C4-2B (cell line): ENCODE measurements at regions not wholly inside any gene's neighbourhood (a gene's known extent, or its start where the extent isn't known, plus 50 kb on each side); places are given as distances from the start of the nearest gene placed in this dataset.
"Not testable (repeated sequence)": the region's sequence is repeated elsewhere in the genome, so short reads cannot be mapped to it uniquely, and the experiment has no call there.

ENCODE experiments used
- H3K27ac ChIP-seq: fragments of 450-650 bp; 2 replicates; pipeline ENCODE4 v1.5.1; 2017
- ZFX ChIP-seq: fragments of 450-650 bp; IDR thresholded peaks from 2 replicates; pipeline ENCODE4 v1.6.1; 2017
- TF ChIP-seq, protein P1 (sequence below): fragments of 450-650 bp; conservative IDR thresholded peaks from 2 replicates; pipeline ENCODE4 v1.5.1; 2017; ENCODE audit warnings: mild to moderate bottlenecking

DNA sequence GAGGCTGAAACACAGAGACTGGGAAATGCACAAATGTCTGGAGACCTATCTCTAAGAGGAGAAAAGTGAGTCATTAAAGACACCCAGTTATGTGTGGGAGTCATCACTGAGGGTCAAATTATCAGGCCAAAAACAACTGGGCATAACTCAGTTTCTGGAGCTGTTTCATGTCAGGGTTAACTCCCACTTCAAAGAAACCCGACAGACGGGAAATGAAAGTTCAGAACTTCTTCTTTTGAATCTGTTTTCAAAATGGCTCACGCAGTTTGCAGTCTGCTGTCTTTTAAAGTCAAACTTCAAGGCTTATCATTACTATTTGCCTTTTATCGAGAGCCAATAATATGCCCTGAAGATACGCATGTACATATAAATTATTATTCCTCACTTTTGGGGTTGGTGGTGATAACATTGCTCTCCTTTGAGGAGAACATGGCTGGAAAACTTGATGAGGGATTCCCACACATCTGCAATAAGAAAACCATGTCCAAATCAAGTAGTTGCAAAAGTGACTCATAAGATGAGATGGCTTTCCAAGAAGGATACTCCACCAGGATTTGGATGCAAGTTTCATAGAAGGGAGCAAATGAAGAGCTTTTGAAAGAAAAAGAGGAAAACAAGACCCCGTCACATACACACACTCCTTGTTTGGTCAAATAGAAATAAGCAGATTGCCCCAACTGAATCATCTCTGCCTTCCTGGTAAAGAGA, 341.4 kb downstream of the ADAMTS20 start:
- H3K27ac ChIP-seq, result no peak overlapping the region
- TF ChIP-seq ZFX, result no peak
- TF ChIP-seq, protein P1, sequence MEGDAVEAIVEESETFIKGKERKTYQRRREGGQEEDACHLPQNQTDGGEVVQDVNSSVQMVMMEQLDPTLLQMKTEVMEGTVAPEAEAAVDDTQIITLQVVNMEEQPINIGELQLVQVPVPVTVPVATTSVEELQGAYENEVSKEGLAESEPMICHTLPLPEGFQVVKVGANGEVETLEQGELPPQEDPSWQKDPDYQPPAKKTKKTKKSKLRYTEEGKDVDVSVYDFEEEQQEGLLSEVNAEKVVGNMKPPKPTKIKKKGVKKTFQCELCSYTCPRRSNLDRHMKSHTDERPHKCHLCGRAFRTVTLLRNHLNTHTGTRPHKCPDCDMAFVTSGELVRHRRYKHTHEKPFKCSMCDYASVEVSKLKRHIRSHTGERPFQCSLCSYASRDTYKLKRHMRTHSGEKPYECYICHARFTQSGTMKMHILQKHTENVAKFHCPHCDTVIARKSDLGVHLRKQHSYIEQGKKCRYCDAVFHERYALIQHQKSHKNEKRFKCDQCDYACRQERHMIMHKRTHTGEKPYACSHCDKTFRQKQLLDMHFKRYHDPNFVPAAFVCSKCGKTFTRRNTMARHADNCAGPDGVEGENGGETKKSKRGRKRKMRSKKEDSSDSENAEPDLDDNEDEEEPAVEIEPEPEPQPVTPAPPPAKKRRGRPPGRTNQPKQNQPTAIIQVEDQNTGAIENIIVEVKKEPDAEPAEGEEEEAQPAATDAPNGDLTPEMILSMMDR, result no peak

DNA sequence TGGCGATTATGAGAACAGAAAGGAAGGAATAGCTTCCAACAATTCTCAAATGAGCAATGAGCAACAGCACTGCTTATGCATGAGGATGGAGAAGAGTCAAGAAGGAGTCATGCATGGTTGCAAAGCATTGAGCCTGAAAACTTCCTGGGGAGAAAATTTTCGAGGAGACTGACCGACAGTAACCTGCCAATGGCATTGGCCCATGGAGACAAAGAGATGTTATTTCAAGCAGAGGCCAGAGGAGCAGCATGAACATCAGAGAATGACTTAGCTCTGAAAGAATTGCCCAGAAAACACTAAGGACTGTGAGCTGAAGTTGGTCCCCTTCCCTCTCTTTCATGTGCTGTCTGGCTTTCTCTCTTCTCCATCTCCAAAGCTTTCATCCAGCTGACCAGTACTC, 343.4 kb downstream of the ADAMTS20 start:
- H3K27ac ChIP-seq, result no peak overlapping the region
- TF ChIP-seq ZFX, result no peak
- TF ChIP-seq, protein P1, result no peak

DNA sequence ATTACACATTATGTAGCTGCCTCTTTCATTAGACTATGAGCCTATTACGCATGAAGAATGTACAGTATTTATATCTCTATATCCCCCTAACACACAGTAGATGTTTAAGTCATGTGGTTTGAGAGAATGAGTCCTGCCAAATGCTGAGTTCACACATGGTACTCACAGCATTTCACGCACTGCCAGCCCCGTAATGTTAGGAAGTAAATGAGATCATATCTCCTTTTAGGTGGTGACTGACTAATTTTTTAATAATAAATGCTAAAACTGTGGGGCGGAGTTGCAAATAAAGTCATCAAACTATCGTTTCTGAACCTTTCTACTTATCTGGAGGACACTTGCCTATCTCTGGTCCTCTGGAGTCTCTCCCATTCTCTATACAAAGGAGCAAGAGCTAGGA, 343.8 kb downstream of the ADAMTS20 start:
- no peak overlapping the region for H3K27ac ChIP-seq
- no peak for TF ChIP-seq ZFX
- TF ChIP-seq, protein P1, result no peak

DNA sequence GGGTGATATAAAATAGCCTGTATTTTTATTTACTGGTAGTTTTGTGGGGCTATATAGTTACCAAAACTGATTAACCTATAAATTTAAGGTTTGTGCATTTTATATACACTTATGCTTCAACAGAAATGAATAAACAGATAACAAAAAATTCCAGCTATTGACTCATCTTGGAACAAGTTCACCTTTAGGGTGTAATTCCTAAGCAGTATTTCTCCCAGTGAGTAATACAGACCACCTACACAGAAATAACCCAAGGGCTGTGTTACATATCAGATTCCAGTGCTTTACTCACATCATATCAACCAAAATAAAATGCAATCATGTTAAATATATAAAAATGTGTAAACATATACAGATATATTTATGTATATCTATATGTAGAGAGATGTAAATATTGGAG, 345.6 kb downstream of the ADAMTS20 start:
- no peak overlapping the region for H3K27ac ChIP-seq
- no peak for TF ChIP-seq ZFX
- TF ChIP-seq, protein P1, result no peak

DNA sequence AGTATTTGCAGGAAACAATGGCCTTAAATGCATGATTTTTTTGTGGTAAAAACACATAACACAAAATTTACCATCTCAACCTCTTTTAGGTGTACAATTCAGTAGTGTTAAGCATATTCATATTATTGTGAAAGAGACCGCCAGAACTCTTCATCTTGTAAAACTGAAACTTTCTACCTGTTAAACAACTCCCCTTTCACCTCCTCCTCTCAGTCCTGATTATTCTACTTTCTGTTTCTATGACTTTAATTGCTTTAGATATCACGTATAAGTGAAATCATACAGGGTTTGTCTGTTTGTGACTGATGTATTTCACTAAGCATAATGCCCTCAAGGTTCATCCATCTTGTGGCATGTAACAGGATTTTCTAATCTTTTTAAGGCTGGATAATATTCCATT, 353.4 kb downstream of the ADAMTS20 start:
- no peak overlapping the region for H3K27ac ChIP-seq
- TF ChIP-seq ZFX, result no peak
- TF ChIP-seq, protein P1, result no peak

DNA sequence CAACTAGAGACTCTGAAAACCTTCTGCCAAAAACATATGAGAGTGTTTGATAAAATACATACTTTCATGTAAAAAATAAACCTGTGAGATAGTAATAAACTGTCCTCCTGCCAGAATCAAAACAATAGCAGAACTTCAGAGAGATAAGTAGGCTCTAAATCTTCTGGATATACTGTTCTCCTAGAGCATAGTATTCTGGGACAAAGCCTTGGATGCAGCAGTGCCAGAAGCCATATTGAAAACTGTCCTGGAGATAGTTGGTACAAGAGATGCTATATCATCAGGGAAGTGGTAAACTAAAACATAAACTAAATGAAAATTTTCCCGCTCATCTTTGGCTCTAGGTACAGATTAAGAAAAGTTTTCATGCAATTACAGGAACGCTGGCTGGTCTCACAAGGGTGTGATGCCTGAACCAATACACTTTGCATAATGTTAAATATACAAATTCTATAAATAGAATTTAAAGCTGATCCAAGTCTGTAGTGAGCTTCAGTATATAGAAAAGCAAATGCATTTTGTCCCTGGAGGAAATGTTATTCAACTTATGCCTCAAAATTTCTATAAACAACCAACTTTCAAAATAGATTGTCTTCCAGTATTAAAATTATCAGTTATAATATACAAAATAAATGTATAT, 355.6 kb downstream of the ADAMTS20 start:
- TF ChIP-seq ZFX, result no peak
- TF ChIP-seq, protein P1, result no peak
- no peak overlapping the region for H3K27ac ChIP-seq

DNA sequence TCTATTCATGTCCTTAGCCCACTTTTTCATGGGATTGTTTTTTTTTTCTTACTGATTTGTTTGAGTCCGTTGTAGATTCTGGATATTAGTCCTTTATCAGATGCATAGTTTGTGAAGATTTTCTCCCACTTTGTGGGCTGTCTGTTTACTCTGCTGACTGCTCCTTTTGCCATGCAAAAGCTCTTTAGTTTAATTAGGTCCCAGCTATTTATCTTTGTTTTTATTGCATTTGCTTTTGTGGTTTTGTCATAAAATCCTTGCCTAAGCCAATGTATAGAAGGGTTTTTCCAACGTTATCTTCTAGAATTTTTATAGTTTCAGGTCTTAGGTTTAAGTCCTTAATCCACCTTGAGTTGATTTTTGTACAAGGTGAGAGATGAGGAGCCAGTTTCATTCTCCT, 358.9 kb downstream of the ADAMTS20 start:
- H3K27ac ChIP-seq, result not testable (repeated sequence)

DNA sequence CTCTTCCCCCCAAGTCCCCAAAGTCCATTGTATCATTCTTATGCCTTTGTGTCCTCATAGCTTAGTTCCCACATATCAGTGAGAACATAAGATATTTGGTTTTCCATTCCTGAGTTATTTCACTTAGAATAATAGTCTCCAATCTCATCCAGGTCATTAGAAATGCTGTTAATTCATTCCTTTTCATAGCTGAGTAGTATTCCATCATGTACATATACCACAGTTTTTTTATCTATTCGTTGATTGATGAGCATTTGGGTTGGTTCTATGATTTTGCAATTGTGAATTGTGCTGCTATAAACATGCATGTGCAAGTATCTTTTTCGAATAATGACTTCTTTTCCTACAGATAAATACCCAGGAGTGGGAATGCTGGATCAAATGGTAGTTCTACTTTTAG, 359.6 kb downstream of the ADAMTS20 start:
- H3K27ac ChIP-seq, result not testable (repeated sequence)
